ENCODE measurements at regions not wholly inside any gene's neighbourhood (a gene's known extent, or its start where the extent isn't known, plus 50 kb on each side); places are given as distances from the start of the nearest gene placed in this dataset.

DNA sequence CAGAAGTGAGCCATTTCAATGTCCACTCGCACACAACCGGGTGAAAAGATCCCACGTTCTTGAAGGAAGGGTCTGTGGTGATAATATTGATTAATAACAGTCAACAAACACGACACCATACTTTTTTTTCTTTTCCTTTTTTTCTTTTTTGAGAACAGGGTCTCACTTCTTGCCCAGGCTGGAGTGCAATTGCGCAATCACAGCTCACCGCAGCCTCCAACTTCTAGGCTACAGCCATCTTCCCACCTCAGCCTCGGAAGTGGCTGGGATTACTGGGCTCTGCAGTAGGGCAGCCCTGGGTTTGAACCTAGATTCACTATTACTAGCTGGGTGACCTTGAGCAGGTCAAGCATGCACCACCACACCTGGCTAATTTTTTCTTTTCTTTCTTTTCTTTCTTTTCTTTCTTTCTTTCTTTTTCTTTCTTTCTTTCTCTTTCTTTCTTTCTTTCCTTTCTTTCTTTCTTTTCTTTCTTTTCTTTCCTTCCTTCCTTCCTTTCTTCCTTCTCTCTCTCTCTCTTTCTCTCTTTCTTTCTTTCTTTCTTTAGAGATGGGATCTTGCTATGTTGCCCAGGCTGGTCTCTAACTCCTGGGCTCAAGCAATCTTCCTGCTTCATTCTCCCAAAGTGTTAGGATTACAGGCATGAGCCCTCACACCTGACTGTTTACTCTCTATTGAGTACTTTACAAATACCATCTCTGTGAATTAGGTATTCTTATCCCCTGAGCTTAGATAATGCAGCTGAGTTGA, 123.9 kb downstream of the SNX5 start:
- intact Hi-C loops (cut with DNase I, micrococcal nuclease) = no loop called here
- ATAC-seq (no peak), DNase-seq (no peak)

DNA sequence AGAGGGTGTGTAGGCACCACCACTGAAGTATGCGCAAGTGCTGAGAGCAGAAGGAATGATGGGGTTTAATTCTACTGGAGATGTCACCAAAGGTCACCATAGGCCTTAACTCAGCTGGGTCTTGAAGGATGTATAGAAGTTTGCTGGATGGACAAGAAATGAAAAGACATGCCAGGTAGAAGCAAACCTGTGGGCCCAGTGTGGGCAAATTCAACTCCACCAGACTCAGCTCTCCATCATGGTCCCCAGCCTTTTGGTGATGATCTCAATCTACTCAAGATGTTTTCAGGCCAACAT, 124.5 kb downstream of the SNX5 start:
- ATAC-seq (no peak), DNase-seq (no peak)
- intact Hi-C loops (cut with DNase I, micrococcal nuclease) = no loop called here

DNA sequence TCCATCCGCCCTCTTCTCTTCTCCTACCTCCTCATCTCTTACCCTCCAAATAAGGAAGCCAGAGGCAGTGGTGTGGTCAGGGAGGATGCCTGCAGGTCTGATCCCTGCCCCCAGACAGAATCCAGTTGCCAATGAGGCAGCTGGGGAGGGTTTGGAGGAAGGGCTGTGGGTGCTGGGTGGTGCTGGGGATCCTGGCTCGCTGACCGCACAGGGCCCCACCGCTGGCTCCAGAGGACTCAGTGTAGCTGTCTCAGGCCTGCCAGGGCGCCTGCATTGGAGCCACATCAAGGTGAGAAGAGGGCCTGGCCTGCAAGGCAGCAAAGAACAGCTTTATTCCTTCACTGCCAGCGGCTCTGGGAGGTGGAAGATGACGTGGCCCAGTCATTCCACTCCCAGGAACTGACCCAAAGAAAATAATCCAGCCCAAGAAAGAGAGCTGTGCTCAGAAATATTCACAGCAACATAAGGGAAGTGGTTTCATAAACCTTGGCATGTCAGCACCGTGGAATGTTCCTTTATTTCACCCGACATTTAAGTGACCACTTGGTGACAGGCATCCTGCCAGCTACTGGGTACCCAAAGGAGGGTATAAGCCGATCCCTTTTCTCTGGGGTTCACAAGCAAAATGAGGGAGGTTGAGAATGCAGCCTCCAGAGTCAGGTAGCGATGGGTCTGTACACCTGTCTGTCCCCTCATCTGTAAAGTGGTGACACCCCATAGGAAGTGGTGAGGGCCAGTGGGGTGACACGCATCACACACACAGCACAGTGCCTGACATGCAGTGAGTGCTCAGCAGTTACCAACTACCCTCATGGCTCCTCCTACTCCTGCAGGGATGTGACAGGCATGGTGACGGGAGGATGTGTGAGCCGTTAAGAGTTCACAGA, 125.1 kb downstream of the SNX5 start:
- ATAC-seq (no peak), DNase-seq (no peak)
- intact Hi-C loops (cut with DNase I, micrococcal nuclease) = no loop called here

GRCh38 chr20:17841751-17842215, 126.8 kb downstream of the SNX5 start:
- no peak for ATAC-seq
- DNase-seq = no peak
- intact Hi-C loops (cut with DNase I, micrococcal nuclease) = no loop called here

DNA sequence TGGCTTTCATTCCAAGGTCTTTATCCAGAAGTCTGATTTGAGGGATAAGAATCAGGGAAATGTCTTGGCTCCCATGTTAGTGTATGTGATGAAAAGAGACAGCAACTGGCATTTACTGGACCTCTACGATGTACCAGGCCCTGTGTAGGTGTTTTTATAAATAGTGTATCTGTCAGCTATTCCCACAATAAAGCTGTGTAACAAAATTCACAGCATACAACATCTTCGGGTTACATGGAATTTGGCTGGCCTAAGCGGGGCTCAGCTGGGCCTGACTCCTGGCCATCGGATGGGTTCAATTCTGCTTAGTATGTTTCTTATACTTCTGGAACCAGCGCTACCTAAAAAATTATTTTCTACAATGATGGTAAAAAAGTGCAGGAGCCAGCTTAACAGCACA, 128.2 kb downstream of the SNX5 start:
- no peak for DNase-seq
- ATAC-seq = no peak
- intact Hi-C loops (cut with DNase I, micrococcal nuclease) = no loop called here

- intact Hi-C loops (cut with DNase I, micrococcal nuclease) = no loop called here
- DNase-seq (no peak), ATAC-seq (no peak)
Measured at GRCh38 chr20:17838921-17839320, 129.7 kb downstream of the SNX5 start.

- intact Hi-C loops (cut with DNase I, micrococcal nuclease) = no loop called here
- no peak for ATAC-seq
- DNase-seq = no peak
Measured at GRCh38 chr20:17837179-17837578, 131.4 kb downstream of the SNX5 start.

DNA sequence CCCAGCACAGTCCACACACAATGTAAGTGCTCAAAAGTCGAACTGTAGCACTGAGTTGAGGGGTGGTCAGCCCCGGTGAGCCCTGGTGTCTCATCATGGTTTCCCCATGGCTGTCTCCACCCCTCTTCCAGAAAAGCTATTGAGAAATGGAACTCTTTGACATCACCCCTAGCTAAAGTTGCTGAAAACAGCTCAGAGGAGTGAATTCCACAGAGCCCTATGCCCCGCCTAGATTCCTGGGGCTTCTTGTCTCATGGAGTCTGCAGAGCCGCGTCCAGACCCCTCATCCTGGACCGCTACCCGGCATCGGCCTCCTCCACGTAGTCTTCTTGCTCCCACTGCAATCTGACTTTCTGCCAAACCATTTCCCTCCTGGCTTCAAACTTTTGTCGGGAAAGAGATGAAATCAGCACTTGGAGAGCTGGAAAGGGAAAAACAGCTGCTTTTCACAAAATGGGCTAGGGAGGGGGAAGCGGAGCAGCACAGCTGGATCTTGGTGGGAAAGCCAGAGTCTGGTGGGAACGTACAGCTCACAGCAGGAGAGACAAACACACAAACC, 132.2 kb downstream of the SNX5 start:
- intact Hi-C loops (cut with DNase I, micrococcal nuclease) = no loop called here
- ATAC-seq (no peak), DNase-seq (no peak)

- DNase-seq (no peak), ATAC-seq (no peak)
Measured at GRCh38 chr20:17835934-17836300, 132.7 kb downstream of the SNX5 start.

DNA sequence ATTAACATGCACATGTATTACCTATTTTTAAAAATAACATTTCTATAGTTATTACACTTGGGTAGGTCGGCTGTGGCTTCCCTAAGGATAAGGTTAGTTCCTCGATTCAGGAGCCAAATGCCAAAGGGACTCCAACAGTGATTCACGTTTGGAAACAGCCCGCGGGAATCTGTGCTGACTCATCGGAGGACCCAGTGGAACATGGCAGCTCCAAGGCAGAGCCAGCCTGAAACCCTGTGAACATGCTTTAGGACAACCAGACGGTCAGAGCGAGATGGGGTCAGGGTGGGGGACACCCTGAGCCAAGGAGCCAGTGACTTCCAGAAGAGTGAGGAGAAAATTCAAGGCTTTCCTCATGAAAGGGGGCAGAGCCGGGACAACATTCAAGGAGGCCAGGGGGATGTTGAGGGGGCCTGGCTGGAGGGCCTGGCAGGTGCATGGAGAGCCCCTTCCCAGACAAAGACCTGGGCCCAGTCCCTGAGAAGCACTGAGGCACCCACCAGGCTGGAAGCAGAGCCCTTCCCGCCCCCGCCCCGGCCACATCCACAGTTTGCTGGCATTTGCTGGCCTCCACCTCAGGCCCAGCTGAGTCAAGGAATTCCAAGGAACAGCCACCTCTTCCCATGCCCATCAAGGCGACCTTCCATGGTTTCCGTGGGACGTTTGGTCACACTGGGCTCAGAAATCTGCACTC, 133.2 kb downstream of the SNX5 start:
- DNase-seq (no peak), ATAC-seq (no peak)

More at GRCh38 chr20:17835934-17836300, 132.7 kb downstream of the SNX5 start:
- intact Hi-C loops (cut with DNase I, micrococcal nuclease) = no loop called here

GRCh38 chr20:17834804-17835203, 133.8 kb downstream of the SNX5 start:
- ATAC-seq = no peak
- intact Hi-C loops (cut with DNase I, micrococcal nuclease) = no loop called here
- DNase-seq = no peak

More for the DNA sequence above, 133.2 kb downstream of the SNX5 start:
- intact Hi-C loops (cut with DNase I, micrococcal nuclease) = no loop called here

- no peak for DNase-seq
Measured at GRCh38 chr20:17833036-17833674, 133.4 kb downstream of the BANF2 start.

DNA sequence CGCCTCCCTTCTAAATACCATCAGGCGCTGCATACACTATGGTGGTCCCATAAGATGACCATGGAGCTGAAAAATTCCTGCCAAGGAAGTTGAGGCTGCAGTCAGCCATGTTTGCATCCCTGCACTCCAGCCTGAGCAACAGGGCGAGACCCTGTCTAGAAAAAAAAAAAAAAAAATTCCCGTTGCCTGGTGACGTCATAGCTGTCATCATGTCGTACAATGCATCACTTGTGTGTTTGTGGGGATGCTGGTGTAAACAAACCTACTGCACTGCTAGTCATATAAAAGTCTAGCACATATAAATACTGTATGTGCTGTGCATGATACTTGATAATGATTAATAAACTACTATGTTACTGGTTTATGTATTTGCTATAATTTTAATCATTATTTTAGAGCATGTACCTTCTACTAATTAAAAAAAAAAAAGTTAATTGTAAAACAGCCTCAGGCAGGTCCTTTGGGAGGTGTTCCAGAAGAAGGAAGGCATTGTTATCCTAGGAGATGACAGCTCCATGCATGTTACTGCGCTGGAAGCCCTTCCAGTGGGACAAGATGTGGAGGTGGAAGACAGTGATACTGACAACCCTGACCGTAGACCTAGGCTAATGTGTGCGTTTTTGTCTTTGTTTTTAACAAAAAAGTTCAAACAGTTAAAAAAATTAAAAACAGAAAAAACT, 132.6 kb downstream of the BANF2 start:
- no peak for ATAC-seq
- no peak for DNase-seq
- intact Hi-C loops (cut with DNase I, micrococcal nuclease) = no loop called here

More at GRCh38 chr20:17833036-17833674, 133.4 kb downstream of the BANF2 start:
- intact Hi-C loops (cut with DNase I, micrococcal nuclease) = no loop called here
- no peak for ATAC-seq

DNA sequence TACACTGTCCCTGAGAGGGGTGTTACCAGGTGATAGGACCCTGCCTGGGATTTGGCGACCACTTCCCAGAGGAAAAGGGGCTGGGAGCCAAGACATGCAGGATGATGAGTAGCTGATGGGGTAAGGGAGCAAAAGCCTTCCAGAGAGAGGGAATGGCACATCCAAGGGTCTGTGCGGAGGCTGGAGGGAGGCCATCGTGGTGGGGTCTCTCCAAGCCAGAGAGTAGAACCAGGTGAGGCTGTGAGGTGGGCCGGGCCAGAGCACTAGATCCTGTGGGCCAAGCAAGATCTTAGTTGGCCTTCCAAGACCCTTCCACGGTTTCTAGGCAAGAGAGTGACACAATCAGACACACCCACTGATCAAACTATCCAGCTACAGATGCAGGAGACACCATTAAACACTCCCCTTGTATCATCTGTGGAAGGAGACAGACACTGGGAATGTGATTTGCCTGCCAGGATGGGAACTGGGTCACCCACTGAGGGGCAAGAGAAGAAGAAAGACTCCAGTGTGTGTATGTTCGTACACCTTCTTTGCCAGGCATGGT, 128.9 kb downstream of the BANF2 start:
- ATAC-seq (no peak), DNase-seq (peak in 1 of 2 donors; percentile 21)
- intact Hi-C loops (cut with DNase I, micrococcal nuclease) = no loop called here

DNA sequence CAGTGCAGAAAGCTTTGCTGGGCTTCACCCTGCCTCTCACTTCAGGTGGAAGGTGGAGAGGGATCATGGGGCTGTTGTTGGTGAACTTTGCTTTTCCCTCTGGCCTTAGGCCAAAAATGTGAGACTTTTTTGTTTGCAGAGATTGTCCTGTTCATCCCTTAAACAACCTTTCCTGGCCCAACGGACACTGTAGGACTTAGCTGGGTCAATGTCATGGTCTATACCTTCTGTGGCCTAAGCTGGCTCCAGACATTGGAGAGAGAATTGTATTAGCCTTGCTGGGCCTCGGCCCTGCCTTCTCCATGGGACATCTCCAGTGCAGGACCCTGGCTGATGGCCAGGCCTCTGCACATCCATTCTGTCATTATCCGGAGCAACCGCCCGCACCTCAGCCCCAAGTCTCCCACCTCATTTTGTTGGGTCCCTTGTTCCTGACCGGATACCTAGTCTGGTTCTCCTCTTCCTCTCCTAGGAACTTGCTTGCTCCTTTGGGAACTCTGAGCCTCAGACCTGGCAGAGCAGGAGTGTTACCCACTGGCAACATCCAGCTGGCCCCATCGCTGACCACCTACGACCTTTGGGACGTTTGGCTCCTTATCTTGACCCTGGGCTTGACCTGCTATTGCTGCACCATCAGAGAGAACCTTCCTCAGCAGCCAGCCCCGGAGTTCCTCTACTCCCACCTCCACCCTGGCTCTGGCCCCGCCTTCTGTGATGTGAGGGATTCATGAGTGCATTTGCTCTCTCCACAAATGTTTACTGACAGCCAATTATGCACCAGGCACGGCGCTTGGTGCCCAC, 128.2 kb downstream of the BANF2 start:
- DNase-seq (no peak), ATAC-seq (peak; percentile 4)

GRCh38 chr20:17827079-17827478, 127.3 kb downstream of the BANF2 start:
- intact Hi-C loops (cut with DNase I, micrococcal nuclease) = no loop called here
- no peak for DNase-seq
- no peak for ATAC-seq

More for the DNA sequence above, 128.2 kb downstream of the BANF2 start:
- intact Hi-C loops (cut with DNase I, micrococcal nuclease) = no loop called here

Measured in left colon (tissue), 2 donors.